IMR-90 (cell line): ENCODE measurements at regions not wholly inside any gene's neighbourhood (a gene's known extent, or its start where the extent isn't known, plus 50 kb on each side); places are given as distances from the start of the nearest gene placed in this dataset.

Source experiments
- ATAC-seq: fragments of 200-7000 bp; cut with Tn5 transposase; 2 replicates; pipeline ENCODE4 v1.9.1; 2020; ENCODE audit warnings: low read depth, mild to moderate bottlenecking, moderate library complexity
- BruUV-seq: library from RNA; stranded (reverse); fragments of 400-500 nt; replicated peaks from 2 replicates; lab custom pipeline; 2021; lab: Mats Ljungman, UMichigan
- CTCF ChIA-PET: fragments of 300-600 bp; formaldehyde crosslinking; extraction: SDS; loops from one replicate; lab custom pipeline; 2021; ENCODE audit warnings: antibody characterized with exemption; lab: Yijun Ruan, JAX
- POLR2A ChIA-PET: fragments of 300-600 bp; sonication (Branson Sonifier 250); formaldehyde crosslinking; loops from one replicate; lab custom pipeline; 2022; ENCODE audit warnings: antibody characterized with exemption; ENCODE audit not compliant: unreplicated experiment; lab: Charles Lee
- DNase-seq: peaks from one replicate; pipeline ENCODE4 v3.0.0; 2013
- H2AFZ ChIP-seq: replicated peaks from 2 replicates; pipeline ENCODE3; 2013; ENCODE audit warnings: low read length, mild to moderate bottlenecking; ENCODE audit not compliant: poor library complexity
- H2AK5ac ChIP-seq: 2 replicates; pipeline ENCODE4 v1.6.1; 2013; ENCODE audit warnings: low read depth, low read length, inconsistent platforms
- H2AK9ac ChIP-seq: replicated peaks from 2 replicates; pipeline ENCODE3; 2013; ENCODE audit warnings: mild to moderate bottlenecking, low read depth, low read length, moderate library complexity; ENCODE audit not compliant: poor library complexity
- H2BK120ac ChIP-seq: 2 replicates; pipeline ENCODE4 v1.6.1; 2013; ENCODE audit warnings: low read depth, low read length, inconsistent platforms
- H2BK15ac ChIP-seq: 3 replicates; pipeline ENCODE4 v1.6.1; 2013; ENCODE audit warnings: low read depth, low read length, inconsistent platforms
- H2BK20ac ChIP-seq: 2 replicates; pipeline ENCODE4 v1.6.1; 2013; ENCODE audit warnings: low read depth, mild to moderate bottlenecking, inconsistent platforms, low read length, moderate library complexity
- H2BK5ac ChIP-seq: 2 replicates; pipeline ENCODE4 v1.6.1; 2013; ENCODE audit warnings: mild to moderate bottlenecking, low read depth, low read length, inconsistent platforms; ENCODE audit not compliant: poor library complexity, severe bottlenecking
- H3K14ac ChIP-seq: replicated peaks from 2 replicates; pipeline ENCODE4 v1.6.1; 2013; ENCODE audit warnings: low read depth, low read length, inconsistent platforms
- H3K18ac ChIP-seq: 2 replicates; pipeline ENCODE4 v1.6.1; 2013; ENCODE audit warnings: low read depth, low read length, control low read depth
- H3K23ac ChIP-seq: 2 replicates; pipeline ENCODE4 v1.6.1; 2013; ENCODE audit warnings: low read depth, low read length, inconsistent platforms
- H3K27ac ChIP-seq: 2 replicates; pipeline ENCODE4 v1.5.1; 2013; ENCODE audit warnings: mild to moderate bottlenecking, control low read depth, low read length; ENCODE audit not compliant: insufficient read depth
- H3K27me3 ChIP-seq: 2 replicates; pipeline ENCODE4 v1.6.1; 2013; ENCODE audit warnings: low read length; ENCODE audit not compliant: control insufficient read depth, insufficient read depth
- H3K36me3 ChIP-seq: 2 replicates; pipeline ENCODE4 v1.6.1; 2013; ENCODE audit warnings: low read length, mixed read lengths; ENCODE audit not compliant: control insufficient read depth, insufficient read depth
- H3K4ac ChIP-seq: 2 replicates; pipeline ENCODE4 v1.6.1; 2013; ENCODE audit warnings: low read depth, low read length, inconsistent platforms
- H3K4me1 ChIP-seq: 2 replicates; pipeline ENCODE4 v1.6.1; 2013; ENCODE audit warnings: low read length, mixed read lengths; ENCODE audit not compliant: control insufficient read depth, insufficient read depth
- H3K4me2 ChIP-seq: 2 replicates; pipeline ENCODE4 v1.6.1; 2013; ENCODE audit warnings: low read depth, mild to moderate bottlenecking, control low read depth, low read length, moderate library complexity
- H3K4me3 ChIP-seq: 2 replicates; pipeline ENCODE4 v1.5.1; 2013; ENCODE audit warnings: low read depth, mild to moderate bottlenecking, control low read depth, low read length, moderate library complexity; ENCODE audit not compliant: insufficient read depth
- H3K56ac ChIP-seq: 2 replicates; pipeline ENCODE4 v1.6.1; 2013; ENCODE audit warnings: low read length, inconsistent platforms; ENCODE audit not compliant: insufficient read depth; ENCODE audit errors: extremely low read depth
- H3K79me1 ChIP-seq, 2 experiments: 2 replicates each; pipeline ENCODE4 v1.6.1; 2013; ENCODE audit warnings: low read length in 2 of 2, inconsistent platforms in 1 of 2, low read depth in 1 of 2
- H3K9ac ChIP-seq: 2 replicates; pipeline ENCODE4 v1.6.1; 2013; ENCODE audit warnings: low read depth, low read length, control low read depth
- H3K9me1 ChIP-seq: 2 replicates; pipeline ENCODE4 v1.6.1; 2013; ENCODE audit warnings: low read length, inconsistent platforms; ENCODE audit not compliant: insufficient read depth
- H3K9me3 ChIP-seq: 2 replicates; pipeline ENCODE4 v1.6.1; 2013; ENCODE audit warnings: low read length; ENCODE audit not compliant: control insufficient read depth, insufficient read depth
- H4K20me1 ChIP-seq: 2 replicates; pipeline ENCODE4 v1.6.1; 2013; ENCODE audit warnings: low read length, inconsistent platforms; ENCODE audit not compliant: insufficient read depth
- H4K5ac ChIP-seq: 2 replicates; pipeline ENCODE4 v1.6.1; 2013; ENCODE audit warnings: mild to moderate bottlenecking, low read depth, low read length, control low read depth
- H4K8ac ChIP-seq, 2 experiments: 2 replicates each; pipeline ENCODE4 v1.6.1; 2013; ENCODE audit warnings: low read depth in 2 of 2, low read length in 2 of 2, control low read depth in 1 of 2, inconsistent platforms in 1 of 2
- H4K91ac ChIP-seq: 2 replicates; pipeline ENCODE4 v1.6.1; 2013; ENCODE audit warnings: low read depth, low read length, inconsistent platforms; ENCODE audit not compliant: insufficient read depth
- CEBPB ChIP-seq: IDR thresholded peaks from 2 replicates; pipeline ENCODE4 v1.6.1; 2012; ENCODE audit warnings: low read depth, low read length, improper control_type of control experiment
- CHD1 ChIP-seq: IDR thresholded peaks from 2 replicates; pipeline ENCODE4 v1.6.1; 2012; ENCODE audit warnings: low read depth, low read length, improper control_type of control experiment
- MAZ ChIP-seq: IDR thresholded peaks from 2 replicates; pipeline ENCODE4 v1.6.1; 2012; ENCODE audit warnings: low read depth, mild to moderate bottlenecking, low read length, improper control_type of control experiment, moderate library complexity, borderline replicate concordance
- NFE2L2 ChIP-seq: fragments of 150-350 bp; IDR thresholded peaks from 2 replicates; pipeline ENCODE4 v1.6.1; 2016; ENCODE audit warnings: low read depth, mild to moderate bottlenecking, low read length
- POLR2A ChIP-seq: IDR thresholded peaks from 2 replicates; pipeline ENCODE4 v1.6.1; 2012; ENCODE audit warnings: mild to moderate bottlenecking, low read depth, low read length
- RAD21 ChIP-seq: IDR thresholded peaks from 2 replicates; pipeline ENCODE4 v1.6.1; 2012; ENCODE audit warnings: low read length, improper control_type of control experiment
- WGBS, 2 experiments: methylation state at CpG; one replicate each; pipeline versions ENCODE4 v1.1.5 to v1.1.7; 2013; ENCODE audit warnings: missing lambda C conversion rate in 2 of 2; ENCODE audit not compliant: insufficient read length in 1 of 2; ENCODE audit errors: extremely low coverage in 2 of 2; 5-methylcytosine and 5-hydroxymethylcytosine counted together
- dilution Hi-C: fragments of 300-500 bp; cut with HindIII; formaldehyde crosslinking; loops from one replicate; pipeline ENCODE4 v1.14.3; 2018; ENCODE audit warnings: low sequenced_read_pairs; ENCODE audit not compliant: unreplicated experiment
- in situ Hi-C: fragments of 300-500 bp; cut with MboI; formaldehyde crosslinking; loops from 3 replicates; pipeline ENCODE4 v1.14.3; 2019; ENCODE audit warnings: low sequenced_read_pairs, inconsistent platforms, mixed read lengths
- intact Hi-C: fragments of 100-400 bp; cut with micrococcal nuclease; formaldehyde crosslinking; loops from 2 replicates; pipeline ENCODE4 v1.10.0; 2022

GRCh38 chr2:228378696-228379425 is 197.4 kb upstream of the SPHKAP start:
- dilution Hi-C loops, result no loop called here

More at GRCh38 chr2:228378696-228379425, 197.4 kb upstream of the SPHKAP start:
- no peak overlapping the region for H3K9ac ChIP-seq
- H4K20me1 ChIP-seq, result no peaks in the 10 kb centered on the region
- H3K9me1 ChIP-seq, result no peaks in the 10 kb centered on the region
- no peak for TF ChIP-seq CEBPB
- no peak for TF ChIP-seq POLR2A
- TF ChIP-seq MAZ, result no peak
- no peak for TF ChIP-seq CHD1
- no peak for TF ChIP-seq RAD21
- TF ChIP-seq NFE2L2, result no peak
- POLR2A ChIA-PET, result no interaction called here
- no peak overlapping the region for H4K91ac ChIP-seq
- H3K4me3 ChIP-seq, result no peak overlapping the region
- H3K18ac ChIP-seq, result no peak overlapping the region
- no peak overlapping the region for H4K8ac ChIP-seq
- H2AK9ac ChIP-seq, result no peak overlapping the region
- no peak overlapping the region for H2AK5ac ChIP-seq
- DNase-seq (no peak), ATAC-seq (no peak)
- H3K9me3 ChIP-seq, result peaks cover 13% of the 10 kb centered on the region
- no peaks in the 10 kb centered on the region for H3K27me3 ChIP-seq
- no peak overlapping the region for H3K4me2 ChIP-seq
- in situ Hi-C loops (no loop called here), intact Hi-C loops (no loop called here)
- no peak overlapping the region for H3K4ac ChIP-seq
- no TSS peak for BruUV-seq
- no peak overlapping the region for H2BK5ac ChIP-seq
- no peaks in the 10 kb centered on the region for H3K36me3 ChIP-seq
- no peak overlapping the region for H3K23ac ChIP-seq
- WGBS, 2 experiments, result 73% methylated on average over 2 of the region's 3 CpGs; no CpG with 5 or more reads in 1 of the 2 experiments
- H2AFZ ChIP-seq, result no peak overlapping the region
- H4K5ac ChIP-seq, result no peak overlapping the region
- no peak overlapping the region for H3K56ac ChIP-seq
- H2BK120ac ChIP-seq, result no peak overlapping the region
- H3K79me1 ChIP-seq, result no peaks in the 10 kb centered on the region
- no peak overlapping the region for H3K14ac ChIP-seq
- H2BK15ac ChIP-seq, result no peak overlapping the region
- no peaks in the 10 kb centered on the region for H3K4me1 ChIP-seq
- no peak overlapping the region for H3K27ac ChIP-seq
- H2BK20ac ChIP-seq, result no peak overlapping the region
- CTCF ChIA-PET, result no interaction called here
